Right forelimb (tissue), 1 donor: ENCODE measurements at regions not wholly inside any gene's neighbourhood (a gene's known extent, or its start where the extent isn't known, plus 50 kb on each side); places are given as distances from the start of the nearest gene placed in this dataset.

Experiments
- DNase-seq: peaks from one replicate; pipeline ENCODE4 v3.0.0-alpha.2; 2018

- DNase-seq = no peak
Measured at GRCh38 chr18:61616111-61616610, 276.6 kb downstream of the RNF152 start.

GRCh38 chr18:61612517-61612916, 279.3 kb downstream of the CDH20 start:
- no peak for DNase-seq

GRCh38 chr18:61609131-61609530, 275.9 kb downstream of the CDH20 start:
- no peak for DNase-seq

DNA sequence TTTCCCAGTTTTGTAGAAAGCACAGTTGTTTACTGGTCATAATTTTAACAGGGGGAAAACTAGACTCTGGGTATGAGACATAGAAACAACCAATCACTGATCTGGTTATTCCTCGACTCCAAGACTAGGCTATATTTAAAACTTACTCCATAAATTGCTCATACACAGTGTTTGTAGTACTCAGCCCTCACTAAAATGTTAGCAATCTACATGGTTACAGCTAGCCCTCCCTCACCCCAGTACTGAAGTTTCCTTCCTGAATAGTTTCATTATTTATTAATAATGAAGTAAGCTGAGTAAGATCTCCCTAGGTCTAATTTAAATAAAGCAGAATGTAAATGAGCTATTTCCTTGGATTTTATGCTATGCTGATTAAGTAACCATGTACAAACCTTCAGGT, 275.1 kb downstream of the CDH20 start:
- DNase-seq = no peak

DNA sequence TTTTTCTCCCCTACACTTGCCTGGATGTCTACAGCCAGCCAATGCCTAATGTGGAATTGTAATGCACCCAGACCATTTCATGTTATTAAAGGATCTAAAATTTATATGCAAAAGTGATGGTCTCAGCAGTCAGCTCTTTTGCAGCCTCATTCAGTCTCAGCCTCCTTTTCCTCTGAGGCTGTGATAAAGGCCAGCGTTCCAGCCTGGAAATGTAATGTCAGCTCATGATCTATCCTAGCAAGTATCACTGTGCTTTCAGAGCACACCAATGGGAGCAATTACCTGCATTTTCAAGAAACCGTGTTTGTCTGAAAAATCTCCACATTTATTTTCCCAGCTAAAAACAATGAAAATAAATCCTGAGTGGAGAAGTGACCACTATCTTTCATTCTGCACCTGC, 274.6 kb downstream of the CDH20 start:
- DNase-seq = no peak

- DNase-seq = peak; percentile 50
Measured at GRCh38 chr18:61606759-61607158, 273.5 kb downstream of the CDH20 start.

DNA sequence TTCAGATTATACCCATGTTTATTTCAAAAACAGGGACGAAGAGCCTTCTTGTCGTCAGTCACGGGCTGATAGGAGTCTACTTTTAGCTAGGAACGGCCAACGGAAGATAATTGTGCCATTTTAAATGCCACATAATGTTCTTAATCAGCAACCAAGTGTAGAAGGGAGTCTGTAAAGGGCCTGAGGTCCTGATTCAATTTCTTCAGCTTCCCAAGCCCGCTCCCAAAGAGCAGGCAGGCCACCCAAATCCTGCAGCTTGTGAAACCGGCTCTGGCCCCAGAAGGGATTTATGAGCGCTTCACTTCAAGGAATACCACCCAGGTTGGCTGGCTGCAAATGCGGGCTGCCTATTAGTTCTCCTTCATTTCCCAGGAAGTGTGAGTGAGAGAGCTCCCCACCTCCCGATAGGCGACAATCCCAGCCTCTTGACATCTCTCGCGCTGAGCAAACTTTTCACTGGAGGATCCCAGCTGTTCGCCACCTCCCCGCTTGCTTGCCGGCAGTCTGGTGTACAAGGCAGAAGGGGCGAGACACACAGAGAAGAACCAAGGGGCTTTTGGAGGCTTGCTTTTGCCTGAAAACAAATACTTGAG, 272.9 kb downstream of the CDH20 start:
- peak; percentile 59 for DNase-seq

DNA sequence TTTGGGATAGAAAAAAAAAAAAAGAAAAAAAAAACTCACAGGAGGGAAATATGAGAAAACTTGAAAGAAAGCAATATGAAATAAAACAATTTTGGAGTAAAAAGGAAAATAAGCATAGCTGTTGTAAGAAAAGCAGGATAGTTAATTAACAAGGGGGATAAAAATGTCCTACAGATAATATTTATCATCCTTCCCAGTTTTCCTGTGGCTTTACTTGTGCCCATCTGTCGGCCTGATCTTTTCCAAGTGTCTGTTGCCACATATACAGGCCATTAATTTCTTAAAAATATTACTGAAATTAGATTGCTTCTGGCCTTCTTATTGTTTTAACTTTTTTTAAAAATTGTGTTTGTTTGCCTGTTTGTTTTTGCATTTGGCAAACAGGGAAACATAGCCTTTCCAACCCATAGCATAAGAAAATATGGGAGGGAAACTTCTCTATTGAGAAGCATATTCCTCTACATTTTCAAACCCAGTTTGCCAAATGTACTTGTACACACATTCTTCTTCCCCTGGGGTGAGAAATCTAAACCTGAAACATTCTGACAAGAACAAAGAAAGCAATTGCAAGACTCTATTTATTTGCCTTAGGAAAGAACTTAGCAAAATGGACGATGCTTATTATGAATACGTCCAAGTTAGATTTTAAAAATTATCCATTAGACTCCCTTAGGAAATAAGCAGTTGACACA, 272.3 kb downstream of the CDH20 start:
- DNase-seq = no peak
